ENCODE measurements at regions not wholly inside any gene's neighbourhood (a gene's known extent, or its start where the extent isn't known, plus 50 kb on each side); places are given as distances from the start of the nearest gene placed in this dataset.

- TF ChIP-seq ZBTB11 (CRISPR knock-in tag; IDR thresholded peaks at IDR 0.05) (no peak), MTA3 (IDR thresholded peaks at IDR 0.05; ENCODE audit: borderline replicate concordance, low read length) (no peak), BCLAF1 (IDR thresholded peaks at IDR 0.05) (no peak), CEBPB (IDR thresholded peaks at IDR 0.05; ENCODE audit: borderline replicate concordance in 1 of 2, low read depth in 2 of 2, low read length in 2 of 2) (no peak), SMAD1 (IDR thresholded peaks at IDR 0.05; ENCODE audit: low read depth, partially characterized antibody) (no peak), WRNIP1 (IDR thresholded peaks at IDR 0.05; ENCODE audit: borderline replicate concordance, low read depth, low read length) (no peak), ZNF384 (IDR thresholded peaks at IDR 0.05; ENCODE audit: borderline replicate concordance, low read depth, low read length) (no peak), RFX5 (IDR thresholded peaks at IDR 0.05; ENCODE audit: low read depth, low read length) (no peak), POLR2AphosphoS5 (IDR thresholded peaks at IDR 0.05; ENCODE audit: low read length) (no peak), ZSCAN29 (IDR thresholded peaks at IDR 0.05) (no peak), SUPT20H (IDR thresholded peaks at IDR 0.05; ENCODE audit: borderline replicate concordance, control insufficient read depth, low read depth, low read length) (no peak)
These were observed 223.3 kb downstream of the PTPRU start (continued) for GRCh38 chr1:29459620-29459945.
